ENCODE measurements at regions not wholly inside any gene's neighbourhood (a gene's known extent, or its start where the extent isn't known, plus 50 kb on each side); places are given as distances from the start of the nearest gene placed in this dataset.
"Not testable (repeated sequence)": the region's sequence is repeated elsewhere in the genome, so short reads cannot be mapped to it uniquely, and the experiment has no call there.

- DNase-seq (ENCODE audit: low spot score): no peak
These were observed 251.6 kb downstream of the NUAK1 start for GRCh38 chr12:105887131-105887530.

- DNase-seq (ENCODE audit: low spot score): no peak
These were observed 250.1 kb downstream of the NUAK1 start for GRCh38 chr12:105888696-105889095.

GRCh38 chr12:105892362-105892910, 246.3 kb downstream of the NUAK1 start:
- DNase-seq (ENCODE audit: low spot score): no peak

GRCh38 chr12:105895197-105895832, 243.4 kb downstream of the NUAK1 start:
- not testable (repeated sequence) for DNase-seq (ENCODE audit: low spot score)

GRCh38 chr12:105897311-105897725, 241.4 kb downstream of the NUAK1 start:
- DNase-seq (ENCODE audit: low spot score): no peak

- not testable (repeated sequence) for DNase-seq (ENCODE audit: low spot score)
These were observed 240.5 kb downstream of the NUAK1 start for GRCh38 chr12:105898271-105898670.

- no peak for DNase-seq (ENCODE audit: low spot score)
These were observed 239.2 kb downstream of the NUAK1 start for GRCh38 chr12:105899589-105899988.

GRCh38 chr12:105906561-105906960, 232.2 kb downstream of the NUAK1 start:
- no peak for DNase-seq (ENCODE audit: low spot score)

- DNase-seq (ENCODE audit: low spot score): no peak
These were observed 230.8 kb downstream of the NUAK1 start for GRCh38 chr12:105907982-105908381.

- DNase-seq (ENCODE audit: low spot score): no peak
These were observed 228.7 kb downstream of the NUAK1 start for GRCh38 chr12:105910030-105910429.

- DNase-seq (ENCODE audit: low spot score): no peak
These were observed 226.8 kb downstream of the NUAK1 start for GRCh38 chr12:105911966-105912365.

- no peak for DNase-seq (ENCODE audit: low spot score)
These were observed 225.7 kb downstream of the NUAK1 start for GRCh38 chr12:105912882-105913678.

GRCh38 chr12:105915997-105916759, 222.6 kb downstream of the NUAK1 start:
- no peak for DNase-seq (ENCODE audit: low spot score)

GRCh38 chr12:105916760-105917039, 222.1 kb downstream of the NUAK1 start:
- DNase-seq (ENCODE audit: low spot score): no peak

- no peak for DNase-seq (ENCODE audit: low spot score)
These were observed 218.5 kb downstream of the NUAK1 start for GRCh38 chr12:105920161-105920684.

GRCh38 chr12:105921055-105921454, 217.7 kb downstream of the NUAK1 start:
- no peak for DNase-seq (ENCODE audit: low spot score)

- no peak for DNase-seq (ENCODE audit: low spot score)
These were observed 216.7 kb downstream of the NUAK1 start for GRCh38 chr12:105921872-105922669.

GRCh38 chr12:105922670-105923102, 216.1 kb downstream of the NUAK1 start:
- no peak for DNase-seq (ENCODE audit: low spot score)

GRCh38 chr12:105924526-105925208, 214.1 kb downstream of the NUAK1 start:
- DNase-seq (ENCODE audit: low spot score): no peak

GRCh38 chr12:105927564-105927963, 211.2 kb downstream of the NUAK1 start:
- DNase-seq (ENCODE audit: low spot score): no peak

- DNase-seq (ENCODE audit: low spot score): no peak
These were observed 210.3 kb downstream of the NUAK1 start for GRCh38 chr12:105928436-105928835.

Measured in ecto neural progenitor cell (in vitro differentiated cells).